ENCODE measurements at regions not wholly inside any gene's neighbourhood (a gene's known extent, or its start where the extent isn't known, plus 50 kb on each side); places are given as distances from the start of the nearest gene placed in this dataset.

- DNase-seq, result no peak
These were observed 87.3 kb upstream of the RMDN2 start for GRCh38 chr2:37837628-37838328.

- no peak for DNase-seq
These were observed 86.4 kb upstream of the RMDN2 start for GRCh38 chr2:37838541-37839167.

GRCh38 chr2:37839991-37840390 is 85.1 kb upstream of the RMDN2 start:
- no peak for DNase-seq

DNA sequence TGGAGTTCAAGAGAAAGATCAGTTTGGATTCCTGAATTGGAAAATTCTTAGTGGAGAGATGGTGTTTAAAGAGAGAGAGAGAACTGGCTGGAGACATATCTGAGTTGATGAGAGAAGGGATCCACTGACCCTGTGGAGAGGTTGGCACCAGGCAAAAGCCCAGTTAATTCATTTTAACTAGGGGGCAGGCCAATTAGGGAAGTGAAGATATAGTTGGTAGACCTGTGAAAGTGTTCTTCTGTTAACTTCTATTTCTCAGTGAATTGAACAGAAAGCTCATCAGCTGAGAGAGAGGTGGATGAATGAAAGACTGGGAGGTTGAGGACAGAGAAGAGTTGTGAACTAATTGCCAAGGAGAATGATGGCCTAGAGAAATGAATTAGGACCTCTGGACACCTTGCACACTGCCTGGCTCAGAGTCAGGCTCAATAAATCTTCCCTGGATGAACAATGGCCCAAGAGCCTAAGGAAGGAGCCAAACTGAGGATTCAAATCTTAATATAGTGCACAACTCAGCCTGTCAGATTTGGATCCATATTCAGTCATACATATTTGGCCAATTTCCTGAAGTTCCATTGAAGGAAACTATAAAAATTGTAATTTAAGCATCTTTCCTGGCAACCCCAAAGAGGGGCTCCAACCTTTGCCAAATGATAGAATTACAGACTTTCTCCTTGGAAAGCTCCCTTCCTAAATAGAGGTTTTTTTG is 82.2 kb upstream of the RMDN2 start:
- no peak for DNase-seq

GRCh38 chr2:37843556-37843955 is 81.5 kb upstream of the RMDN2 start:
- DNase-seq, result no peak

DNA sequence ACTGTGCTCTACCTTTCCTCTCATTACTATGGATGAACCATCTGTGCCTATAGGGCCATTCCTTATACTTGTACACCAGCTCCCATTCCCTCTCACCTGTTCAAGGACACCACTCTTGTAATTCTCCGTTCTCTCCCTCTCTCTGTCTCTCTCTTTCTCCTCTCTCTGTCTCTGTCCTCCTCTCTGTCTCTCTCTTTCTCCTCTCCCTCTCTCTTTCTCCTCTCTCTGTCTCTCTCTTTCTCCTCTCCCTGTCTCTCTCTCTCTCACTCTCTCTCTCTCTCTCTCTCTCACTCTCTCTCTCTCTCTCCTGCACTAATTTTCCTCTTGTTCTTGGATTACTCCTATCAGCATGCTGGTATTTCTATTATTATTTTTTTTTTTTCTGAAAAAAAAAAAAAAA is 78.9 kb upstream of the RMDN2 start:
- DNase-seq, result no peak

GRCh38 chr2:37847792-37848191 is 77.3 kb upstream of the RMDN2 start:
- DNase-seq, result no peak

DNA sequence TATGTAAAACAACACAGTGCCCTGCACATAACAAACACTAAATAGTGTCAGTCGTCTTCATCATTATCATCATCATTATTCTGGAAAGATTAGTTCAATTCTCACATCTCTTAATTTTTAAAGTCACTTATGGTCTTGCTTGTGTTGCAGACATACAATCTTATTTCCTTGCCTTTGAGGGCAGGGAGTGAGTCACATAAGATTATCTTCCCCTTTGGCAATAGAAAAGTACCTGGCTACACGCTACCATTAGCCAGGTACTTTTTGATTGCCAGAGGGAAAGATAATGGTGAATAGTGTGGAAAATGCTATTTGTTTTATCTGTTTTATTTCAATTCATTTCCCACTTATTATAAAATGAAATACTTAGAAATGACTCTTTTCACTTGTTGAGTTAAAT is 76.6 kb upstream of the RMDN2 start:
- DNase-seq, result no peak

DNA sequence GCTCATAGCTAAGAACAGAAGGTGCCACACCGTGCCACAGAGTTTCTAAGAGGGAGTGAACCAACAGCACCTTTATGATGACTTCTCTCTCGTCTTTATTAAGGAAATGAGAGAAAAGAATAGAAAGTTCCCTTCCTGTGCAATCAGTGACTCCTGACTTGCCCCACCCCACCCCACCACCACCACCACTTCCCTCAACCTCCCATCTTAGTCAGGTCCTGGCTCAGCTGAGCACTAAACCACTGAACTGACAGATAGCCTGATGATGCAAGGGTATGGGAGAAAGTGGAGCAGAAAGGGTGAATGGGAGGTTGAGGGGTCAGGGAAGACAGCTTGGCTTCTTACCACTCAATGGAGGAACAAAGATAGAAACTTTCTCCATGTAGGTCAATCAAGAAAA is 75.2 kb upstream of the RMDN2 start:
- DNase-seq, result no peak

GRCh38 chr2:37851428-37851827 is 73.7 kb upstream of the RMDN2 start:
- DNase-seq, result no peak

DNA sequence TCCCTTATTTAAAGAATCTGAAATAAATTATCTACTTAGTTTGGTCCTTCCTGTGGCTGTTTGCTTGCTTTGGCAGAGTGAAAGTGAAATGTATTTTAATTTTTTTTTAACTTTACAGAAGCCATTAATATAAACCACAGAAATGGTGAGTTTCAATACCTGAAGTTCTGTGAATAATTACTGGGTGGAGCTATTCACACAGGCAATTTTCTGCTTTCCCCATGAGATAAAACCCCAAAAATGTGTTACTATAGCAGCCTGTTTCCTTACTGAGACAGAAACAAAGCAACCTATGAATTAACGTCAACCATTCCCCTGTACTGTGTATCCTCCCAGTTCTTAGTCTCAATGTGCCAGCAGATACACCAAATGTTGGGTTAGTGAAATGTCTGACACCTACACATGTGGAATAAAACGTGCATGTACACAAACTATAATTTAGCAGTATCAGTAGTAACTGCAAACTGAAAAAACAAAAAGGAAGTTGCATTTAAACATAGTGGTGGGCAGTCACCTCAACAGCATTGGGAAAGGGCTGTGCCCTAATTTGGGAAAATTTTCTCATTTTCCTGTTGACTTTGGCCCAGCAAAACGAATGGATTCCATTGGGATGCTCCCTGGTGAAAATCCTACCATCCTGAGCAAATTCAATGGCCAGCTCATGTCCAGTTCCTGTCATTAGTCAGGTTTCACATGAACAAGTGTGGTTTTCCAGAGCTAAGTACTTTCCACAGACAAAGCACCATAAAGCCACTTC is 73.1 kb upstream of the RMDN2 start:
- DNase-seq, result no peak

DNA sequence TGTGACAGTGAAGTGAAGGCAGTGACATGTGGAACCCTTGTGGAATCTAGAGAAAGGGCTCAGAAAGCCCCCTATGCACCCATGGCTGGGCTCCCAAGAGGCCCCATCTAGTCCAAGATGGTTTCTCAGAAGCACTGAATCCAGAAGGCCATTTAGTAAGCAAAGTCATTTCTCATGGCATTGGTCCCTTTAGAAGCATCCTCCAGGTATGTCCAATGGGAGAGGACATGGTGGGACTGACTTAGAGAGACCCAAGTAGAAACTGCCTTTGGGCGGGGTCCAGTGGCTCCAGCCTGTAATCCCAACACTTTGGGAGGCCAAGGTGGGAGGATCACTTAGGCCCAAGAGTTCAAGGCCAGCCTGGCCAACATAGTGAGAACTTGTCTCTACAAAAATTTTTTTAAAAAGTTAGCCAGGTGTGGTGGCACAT is 72.5 kb upstream of the RMDN2 start:
- DNase-seq, result no peak

GRCh38 chr2:37854676-37855282 is 70.3 kb upstream of the RMDN2 start:
- no peak for DNase-seq

- peak in 5 of 56 donors; percentile 2 to 21 (median 7) for DNase-seq
These were observed 69.6 kb upstream of the RMDN2 start for GRCh38 chr2:37855283-37856041.

- no peak for DNase-seq
These were observed 68.9 kb upstream of the RMDN2 start for GRCh38 chr2:37856101-37856751.

- DNase-seq, result no peak
These were observed 67.3 kb upstream of the RMDN2 start for GRCh38 chr2:37857575-37858399.

GRCh38 chr2:37858400-37858711 is 66.7 kb upstream of the RMDN2 start:
- DNase-seq, result no peak

DNA sequence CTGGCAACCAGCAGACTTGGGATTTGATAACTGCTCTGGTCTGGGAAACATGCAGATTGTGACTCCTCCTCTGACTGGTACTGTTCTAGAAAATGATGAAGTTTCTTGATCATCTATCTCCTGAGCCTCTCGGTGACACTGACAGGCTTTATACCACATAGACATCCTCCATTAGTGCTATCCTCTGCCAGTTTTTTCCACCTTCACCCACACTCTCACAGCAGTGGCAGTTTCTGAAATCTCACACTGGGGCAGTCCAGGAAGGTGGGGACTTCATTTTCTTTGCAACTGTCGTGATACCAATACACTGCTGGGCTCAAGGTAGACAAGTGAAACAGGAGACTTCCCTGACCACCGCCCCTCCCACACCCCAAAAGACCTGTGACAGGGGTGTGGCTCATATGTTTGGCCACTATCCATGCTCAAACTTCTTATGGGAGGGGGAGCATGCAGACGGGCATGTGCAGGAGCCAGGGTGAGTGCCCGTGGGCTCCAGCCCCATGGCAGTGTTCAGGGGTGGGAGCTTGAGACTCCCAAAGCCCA is 66.3 kb upstream of the RMDN2 start:
- no peak for DNase-seq

- no peak for DNase-seq
These were observed 62.5 kb upstream of the RMDN2 start for GRCh38 chr2:37862620-37863019.
